K562 (cell line): ENCODE measurements at regions not wholly inside any gene's neighbourhood (a gene's known extent, or its start where the extent isn't known, plus 50 kb on each side); places are given as distances from the start of the nearest gene placed in this dataset.

Source experiments
- ATAC-seq: fragments of 200-7000 bp; cut with Tn5 transposase; 3 replicates; pipeline ENCODE4 v1.9.1; 2020; ENCODE audit warnings: moderate library complexity
- BruUV-seq: library from RNA; stranded (reverse); fragments of 400-500 nt; replicated peaks from 2 replicates; lab custom pipeline; 2021; lab: Mats Ljungman, UMichigan
- CTCF ChIA-PET: fragments of 300-600 bp; formaldehyde crosslinking; extraction: SDS; loops from one replicate; lab custom pipeline; 2021; ENCODE audit warnings: low intra/inter-chr PET ratio; lab: Yijun Ruan, JAX
- POLR2A ChIA-PET: fragments of 300-600, 350-650 bp; sonication (Branson Sonifier 250); formaldehyde crosslinking; extraction: SDS; loops from one replicate; lab custom pipeline; 2021; ENCODE audit warnings: antibody characterized with exemption, inconsistent platforms; lab: Yijun Ruan, JAX
- DNase-seq, 4 experiments: peaks; one replicate each; pipeline versions ENCODE4 v3.0.0 to v3.0.0-alpha.2; 2011 to 2018; ENCODE audit warnings: low spot score in 3 of 4, mixed read lengths in 3 of 4; ENCODE audit errors: extremely low read depth in 1 of 4
- FAIRE-seq: peaks from 2 replicates; lab custom pipeline; 2011; peaks lifted over from hg19 to GRCh38; lab: Jason Lieb, UNC
- H2AFZ ChIP-seq: 2 replicates; pipeline ENCODE4 v1.6.0; 2011; ENCODE audit warnings: low read depth, low read length, control low read depth, inconsistent platforms
- H3K27ac ChIP-seq: fragments of 200-600 bp; 3 replicates; pipeline ENCODE4 v1.8.0; 2011; ENCODE audit warnings: low read depth, mild to moderate bottlenecking, control low read depth, inconsistent platforms, low read length, moderate library complexity, mixed read lengths; ENCODE audit errors: extremely low read depth
- H3K27me3 ChIP-seq, 2 experiments: fragments of 300-600 bp in 1 of 2; 2 replicates in 1 of 2; 3 replicates in 1 of 2; pipeline versions ENCODE4 v1.6.0 to v1.8.0; 2011; ENCODE audit warnings: inconsistent platforms in 2 of 2, low read length in 2 of 2, mild to moderate bottlenecking in 1 of 2, mixed read lengths in 1 of 2, moderate library complexity in 1 of 2; ENCODE audit not compliant: control insufficient read depth in 2 of 2, insufficient read depth in 2 of 2
- H3K36me3 ChIP-seq: fragments of 300-600 bp; 3 replicates; pipeline ENCODE4 v1.8.0; 2011; ENCODE audit warnings: mild to moderate bottlenecking, low read length, inconsistent platforms; ENCODE audit not compliant: control insufficient read depth, insufficient read depth
- H3K4me1 ChIP-seq, 2 experiments: fragments of 200-600 bp in 1 of 2; replicated peaks in 1 of 2; 2 replicates in 1 of 2; 3 replicates in 1 of 2; pipeline versions ENCODE4 v1.5.1 to v1.8.0; 2011; ENCODE audit warnings: inconsistent platforms in 2 of 2, low read length in 2 of 2, mild to moderate bottlenecking in 1 of 2, mixed read lengths in 1 of 2, moderate library complexity in 1 of 2; ENCODE audit not compliant: control insufficient read depth in 2 of 2, insufficient read depth in 2 of 2
- H3K4me2 ChIP-seq: 2 replicates; pipeline ENCODE4 v1.6.1; 2011; ENCODE audit warnings: low read length, control low read depth, inconsistent platforms, mixed read lengths; ENCODE audit not compliant: insufficient read depth
- H3K4me3 ChIP-seq: fragments of 200-600 bp; sonication (generic), shearing (Covaris generic); 2 replicates; pipeline ENCODE4 v1.5.1; 2016; ENCODE audit warnings: control low read depth, inconsistent platforms
- H3K79me2 ChIP-seq: fragments of 200-600 bp; 3 replicates; pipeline ENCODE4 v1.8.0; 2011; ENCODE audit warnings: low read length, inconsistent platforms; ENCODE audit not compliant: control insufficient read depth, insufficient read depth
- H3K9ac ChIP-seq, 2 experiments: 2 replicates each; pipeline versions ENCODE4 v1.6.0 to v1.6.1; 2011; ENCODE audit warnings: low read depth in 2 of 2, low read length in 2 of 2, control low read depth in 1 of 2, inconsistent platforms in 1 of 2, mild to moderate bottlenecking in 1 of 2, mixed read lengths in 1 of 2; ENCODE audit not compliant: insufficient read depth in 1 of 2
- H3K9me1 ChIP-seq: one replicate; pipeline ENCODE4 v1.6.0; 2011; ENCODE audit warnings: inconsistent platforms, mild to moderate bottlenecking, low read length, moderate library complexity; ENCODE audit not compliant: control insufficient read depth, insufficient read depth
- H3K9me3 ChIP-seq: replicated peaks from 2 replicates; pipeline ENCODE4 v1.5.1; 2011; ENCODE audit warnings: low read depth, low read length, inconsistent platforms; ENCODE audit not compliant: control insufficient read depth, insufficient read depth
- H4K20me1 ChIP-seq: replicated peaks from 2 replicates; pipeline ENCODE4 v1.6.1; 2011; ENCODE audit warnings: low read length, inconsistent platforms, mixed read lengths; ENCODE audit not compliant: control insufficient read depth, insufficient read depth
- ADNP ChIP-seq: fragments of 200-800 bp; sonication (Bioruptor generic); IDR thresholded peaks from 2 replicates; pipeline ENCODE4 v1.6.1; 2016; ENCODE audit warnings: missing genetic modification characterization, missing compliant biosample characterization
- DPF2 ChIP-seq: fragments of 450-650 bp; IDR thresholded peaks from 2 replicates; pipeline ENCODE4 v1.6.1; 2016
- KDM1A ChIP-seq, 2 experiments: fragments of 450-650 bp; IDR thresholded peaks; 2 replicates each; pipeline ENCODE4 v1.6.1; 2016; ENCODE audit warnings: mild to moderate bottlenecking in 2 of 2
- NONO ChIP-seq, 2 experiments: fragments of 200-400 bp in 1 of 2; fragments of 450-650 bp in 1 of 2; formaldehyde crosslinking in 1 of 2; IDR thresholded peaks; 2 replicates each; pipeline ENCODE4 v1.6.1; 2017; ENCODE audit warnings: low read depth in 2 of 2, mild to moderate bottlenecking in 2 of 2, moderate library complexity in 2 of 2, low read length in 1 of 2
- POLR2AphosphoS2 ChIP-seq: IDR thresholded peaks from 2 replicates; pipeline ENCODE4 v1.6.1; 2012; ENCODE audit warnings: low read length, improper control_type of control experiment
- RNF2 ChIP-seq: sonication (generic); IDR thresholded peaks from 2 replicates; pipeline ENCODE4 v1.6.1; 2016
- ZNF224 ChIP-seq: sonication (generic); formaldehyde crosslinking; IDR thresholded peaks from 2 replicates; pipeline ENCODE4 v1.8.0; 2022; ENCODE audit warnings: mild to moderate bottlenecking, missing genetic modification reagents
- ZNF551 ChIP-seq: fragments of 250-450 bp; sonication (Bioruptor Pico); IDR thresholded peaks from 2 replicates; pipeline ENCODE4 v1.5.0; 2021; ENCODE audit warnings: mild to moderate bottlenecking, moderate library complexity
- WGBS: fragments of 100-300 bp; shearing (Covaris generic); methylation state at CpG from one replicate; pipeline ENCODE4 v1.1.6; 2016; ENCODE audit warnings: low coverage, mixed read lengths; ENCODE audit not compliant: insufficient coverage; ENCODE audit errors: missing lambda C conversion rate; 5-methylcytosine and 5-hydroxymethylcytosine counted together
- in situ Hi-C: fragments of 300-500 bp; cut with MboI; formaldehyde crosslinking; loops from 4 replicates; pipeline ENCODE4 v1.15.0; 2018; ENCODE audit warnings: inconsistent platforms, mixed read lengths
- intact Hi-C: fragments of 100-400 bp; cut with micrococcal nuclease; formaldehyde crosslinking; loops from 2 replicates; pipeline ENCODE4 v1.14.2; 2022
- TF ChIP-seq, protein P1 (sequence below): fragments of 200-600 bp; sonication (generic); IDR thresholded peaks from one replicate; pipeline ENCODE4 v1.6.1; 2012; ENCODE audit warnings: mild to moderate bottlenecking, low read depth, low read length, inconsistent platforms
- TF ChIP-seq, protein P2 (sequence below): fragments of 450-650 bp; IDR thresholded peaks from 2 replicates; pipeline ENCODE4 v1.6.1; 2016; ENCODE audit warnings: antibody characterized with exemption

DNA sequence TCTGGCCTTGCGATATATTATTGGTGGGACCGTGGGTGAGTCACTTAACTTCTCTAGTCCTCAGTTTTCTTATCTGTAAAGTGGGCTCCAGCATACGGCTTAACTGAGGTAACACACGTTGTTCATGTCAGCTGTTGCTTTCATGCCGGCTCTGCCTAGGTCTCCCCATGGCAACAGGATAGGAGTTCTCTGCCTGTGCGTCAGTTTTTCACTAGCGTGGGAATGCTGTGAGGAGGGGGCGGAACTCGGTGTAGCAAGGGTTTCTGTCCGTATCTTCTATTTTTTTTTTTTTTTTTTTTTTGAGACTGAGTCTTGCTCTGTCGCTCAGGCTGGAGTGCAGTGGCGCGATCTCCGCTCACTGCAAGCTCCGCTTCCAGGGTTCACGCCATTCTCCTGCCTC lies 758.5 kb upstream of the RBFOX1 start:
- Histone ChIP-seq H3K9ac (no peak overlapping the region), H3K27me3 (peaks cover 7 to 16% of the 10 kb centered on the region in 2 experiments; a peak in 4 of 5 replicates), H3K4me2 (no peak overlapping the region), H3K27ac (no peak overlapping the region), H3K9me3 (no peaks in the 10 kb centered on the region), H4K20me1 (no peaks in the 10 kb centered on the region), H3K79me2 (no peaks in the 10 kb centered on the region), H3K4me3 (no peak overlapping the region), H3K9me1 (no peaks in the 10 kb centered on the region), H2AFZ (no peak overlapping the region), H3K4me1 (no peaks in the 10 kb centered on the region), H3K36me3 (no peaks in the 10 kb centered on the region)
- DNase-seq (no peak), FAIRE-seq (no peak), ATAC-seq (no peak)
- ChIA-PET POLR2A (no interaction called here), CTCF (no interaction called here)
- WGBS, result 3% methylated on average over 10 of the region's 16 CpGs
- no TSS peak for BruUV-seq
- intact Hi-C loops (no loop called here), in situ Hi-C loops (no loop called here)
- no peak for TF ChIP-seq DPF2
- TF ChIP-seq, protein P1, sequence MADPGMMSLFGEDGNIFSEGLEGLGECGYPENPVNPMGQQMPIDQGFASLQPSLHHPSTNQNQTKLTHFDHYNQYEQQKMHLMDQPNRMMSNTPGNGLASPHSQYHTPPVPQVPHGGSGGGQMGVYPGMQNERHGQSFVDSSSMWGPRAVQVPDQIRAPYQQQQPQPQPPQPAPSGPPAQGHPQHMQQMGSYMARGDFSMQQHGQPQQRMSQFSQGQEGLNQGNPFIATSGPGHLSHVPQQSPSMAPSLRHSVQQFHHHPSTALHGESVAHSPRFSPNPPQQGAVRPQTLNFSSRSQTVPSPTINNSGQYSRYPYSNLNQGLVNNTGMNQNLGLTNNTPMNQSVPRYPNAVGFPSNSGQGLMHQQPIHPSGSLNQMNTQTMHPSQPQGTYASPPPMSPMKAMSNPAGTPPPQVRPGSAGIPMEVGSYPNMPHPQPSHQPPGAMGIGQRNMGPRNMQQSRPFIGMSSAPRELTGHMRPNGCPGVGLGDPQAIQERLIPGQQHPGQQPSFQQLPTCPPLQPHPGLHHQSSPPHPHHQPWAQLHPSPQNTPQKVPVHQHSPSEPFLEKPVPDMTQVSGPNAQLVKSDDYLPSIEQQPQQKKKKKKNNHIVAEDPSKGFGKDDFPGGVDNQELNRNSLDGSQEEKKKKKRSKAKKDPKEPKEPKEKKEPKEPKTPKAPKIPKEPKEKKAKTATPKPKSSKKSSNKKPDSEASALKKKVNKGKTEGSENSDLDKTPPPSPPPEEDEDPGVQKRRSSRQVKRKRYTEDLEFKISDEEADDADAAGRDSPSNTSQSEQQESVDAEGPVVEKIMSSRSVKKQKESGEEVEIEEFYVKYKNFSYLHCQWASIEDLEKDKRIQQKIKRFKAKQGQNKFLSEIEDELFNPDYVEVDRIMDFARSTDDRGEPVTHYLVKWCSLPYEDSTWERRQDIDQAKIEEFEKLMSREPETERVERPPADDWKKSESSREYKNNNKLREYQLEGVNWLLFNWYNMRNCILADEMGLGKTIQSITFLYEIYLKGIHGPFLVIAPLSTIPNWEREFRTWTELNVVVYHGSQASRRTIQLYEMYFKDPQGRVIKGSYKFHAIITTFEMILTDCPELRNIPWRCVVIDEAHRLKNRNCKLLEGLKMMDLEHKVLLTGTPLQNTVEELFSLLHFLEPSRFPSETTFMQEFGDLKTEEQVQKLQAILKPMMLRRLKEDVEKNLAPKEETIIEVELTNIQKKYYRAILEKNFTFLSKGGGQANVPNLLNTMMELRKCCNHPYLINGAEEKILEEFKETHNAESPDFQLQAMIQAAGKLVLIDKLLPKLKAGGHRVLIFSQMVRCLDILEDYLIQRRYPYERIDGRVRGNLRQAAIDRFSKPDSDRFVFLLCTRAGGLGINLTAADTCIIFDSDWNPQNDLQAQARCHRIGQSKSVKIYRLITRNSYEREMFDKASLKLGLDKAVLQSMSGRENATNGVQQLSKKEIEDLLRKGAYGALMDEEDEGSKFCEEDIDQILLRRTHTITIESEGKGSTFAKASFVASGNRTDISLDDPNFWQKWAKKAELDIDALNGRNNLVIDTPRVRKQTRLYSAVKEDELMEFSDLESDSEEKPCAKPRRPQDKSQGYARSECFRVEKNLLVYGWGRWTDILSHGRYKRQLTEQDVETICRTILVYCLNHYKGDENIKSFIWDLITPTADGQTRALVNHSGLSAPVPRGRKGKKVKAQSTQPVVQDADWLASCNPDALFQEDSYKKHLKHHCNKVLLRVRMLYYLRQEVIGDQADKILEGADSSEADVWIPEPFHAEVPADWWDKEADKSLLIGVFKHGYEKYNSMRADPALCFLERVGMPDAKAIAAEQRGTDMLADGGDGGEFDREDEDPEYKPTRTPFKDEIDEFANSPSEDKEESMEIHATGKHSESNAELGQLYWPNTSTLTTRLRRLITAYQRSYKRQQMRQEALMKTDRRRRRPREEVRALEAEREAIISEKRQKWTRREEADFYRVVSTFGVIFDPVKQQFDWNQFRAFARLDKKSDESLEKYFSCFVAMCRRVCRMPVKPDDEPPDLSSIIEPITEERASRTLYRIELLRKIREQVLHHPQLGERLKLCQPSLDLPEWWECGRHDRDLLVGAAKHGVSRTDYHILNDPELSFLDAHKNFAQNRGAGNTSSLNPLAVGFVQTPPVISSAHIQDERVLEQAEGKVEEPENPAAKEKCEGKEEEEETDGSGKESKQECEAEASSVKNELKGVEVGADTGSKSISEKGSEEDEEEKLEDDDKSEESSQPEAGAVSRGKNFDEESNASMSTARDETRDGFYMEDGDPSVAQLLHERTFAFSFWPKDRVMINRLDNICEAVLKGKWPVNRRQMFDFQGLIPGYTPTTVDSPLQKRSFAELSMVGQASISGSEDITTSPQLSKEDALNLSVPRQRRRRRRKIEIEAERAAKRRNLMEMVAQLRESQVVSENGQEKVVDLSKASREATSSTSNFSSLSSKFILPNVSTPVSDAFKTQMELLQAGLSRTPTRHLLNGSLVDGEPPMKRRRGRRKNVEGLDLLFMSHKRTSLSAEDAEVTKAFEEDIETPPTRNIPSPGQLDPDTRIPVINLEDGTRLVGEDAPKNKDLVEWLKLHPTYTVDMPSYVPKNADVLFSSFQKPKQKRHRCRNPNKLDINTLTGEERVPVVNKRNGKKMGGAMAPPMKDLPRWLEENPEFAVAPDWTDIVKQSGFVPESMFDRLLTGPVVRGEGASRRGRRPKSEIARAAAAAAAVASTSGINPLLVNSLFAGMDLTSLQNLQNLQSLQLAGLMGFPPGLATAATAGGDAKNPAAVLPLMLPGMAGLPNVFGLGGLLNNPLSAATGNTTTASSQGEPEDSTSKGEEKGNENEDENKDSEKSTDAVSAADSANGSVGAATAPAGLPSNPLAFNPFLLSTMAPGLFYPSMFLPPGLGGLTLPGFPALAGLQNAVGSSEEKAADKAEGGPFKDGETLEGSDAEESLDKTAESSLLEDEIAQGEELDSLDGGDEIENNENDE, result no peak
- no peak for TF ChIP-seq NONO (IDR thresholded peaks at IDR 0.05; ENCODE audit: low read depth in 2 of 2, low read length in 1 of 2)
- TF ChIP-seq POLR2AphosphoS2, result no peak
- TF ChIP-seq, protein P2, sequence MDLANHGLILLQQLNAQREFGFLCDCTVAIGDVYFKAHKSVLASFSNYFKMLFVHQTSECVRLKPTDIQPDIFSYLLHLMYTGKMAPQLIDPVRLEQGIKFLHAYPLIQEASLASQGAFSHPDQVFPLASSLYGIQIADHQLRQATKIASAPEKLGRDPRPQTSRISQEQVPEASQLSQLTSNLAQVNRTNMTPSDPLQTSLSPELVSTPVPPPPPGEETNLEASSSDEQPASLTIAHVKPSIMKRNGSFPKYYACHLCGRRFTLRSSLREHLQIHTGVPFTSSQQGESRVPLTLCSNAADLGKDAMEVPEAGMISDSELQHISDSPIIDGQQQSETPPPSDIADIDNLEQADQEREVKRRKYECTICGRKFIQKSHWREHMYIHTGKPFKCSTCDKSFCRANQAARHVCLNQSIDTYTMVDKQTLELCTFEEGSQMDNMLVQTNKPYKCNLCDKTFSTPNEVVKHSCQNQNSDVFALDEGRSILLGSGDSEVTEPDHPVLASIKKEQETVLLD, result no peak
- TF ChIP-seq KDM1A (IDR thresholded peaks at IDR 0.05), result no peak
- TF ChIP-seq ZNF224, result no peak
- no peak for TF ChIP-seq ADNP
- no peak for TF ChIP-seq RNF2
- no peak for TF ChIP-seq ZNF551 (CRISPR knock-in tag)
